ENCODE measurements at regions not wholly inside any gene's neighbourhood (a gene's known extent, or its start where the extent isn't known, plus 50 kb on each side); places are given as distances from the start of the nearest gene placed in this dataset.

DNA sequence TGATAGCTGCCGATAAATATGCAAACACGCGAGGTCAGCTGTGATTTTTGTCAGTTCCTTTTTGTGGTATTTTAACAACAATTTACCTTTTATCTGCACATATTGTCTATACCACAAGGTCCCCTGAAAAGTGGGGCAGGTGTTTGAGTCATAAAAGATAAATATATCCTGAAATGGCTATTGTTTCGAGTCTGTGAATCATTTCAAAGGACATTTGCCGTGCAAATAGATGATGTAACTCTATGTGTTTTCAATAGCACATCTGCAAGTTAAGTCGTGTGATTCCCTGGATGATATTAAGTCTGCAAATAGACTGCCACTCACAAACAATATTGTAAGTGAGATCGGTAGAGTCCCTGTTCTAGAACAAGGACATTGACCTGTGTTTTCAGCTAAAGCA is 193.0 kb upstream of the PITRM1 start:
- ATAC-seq = no peak

DNA sequence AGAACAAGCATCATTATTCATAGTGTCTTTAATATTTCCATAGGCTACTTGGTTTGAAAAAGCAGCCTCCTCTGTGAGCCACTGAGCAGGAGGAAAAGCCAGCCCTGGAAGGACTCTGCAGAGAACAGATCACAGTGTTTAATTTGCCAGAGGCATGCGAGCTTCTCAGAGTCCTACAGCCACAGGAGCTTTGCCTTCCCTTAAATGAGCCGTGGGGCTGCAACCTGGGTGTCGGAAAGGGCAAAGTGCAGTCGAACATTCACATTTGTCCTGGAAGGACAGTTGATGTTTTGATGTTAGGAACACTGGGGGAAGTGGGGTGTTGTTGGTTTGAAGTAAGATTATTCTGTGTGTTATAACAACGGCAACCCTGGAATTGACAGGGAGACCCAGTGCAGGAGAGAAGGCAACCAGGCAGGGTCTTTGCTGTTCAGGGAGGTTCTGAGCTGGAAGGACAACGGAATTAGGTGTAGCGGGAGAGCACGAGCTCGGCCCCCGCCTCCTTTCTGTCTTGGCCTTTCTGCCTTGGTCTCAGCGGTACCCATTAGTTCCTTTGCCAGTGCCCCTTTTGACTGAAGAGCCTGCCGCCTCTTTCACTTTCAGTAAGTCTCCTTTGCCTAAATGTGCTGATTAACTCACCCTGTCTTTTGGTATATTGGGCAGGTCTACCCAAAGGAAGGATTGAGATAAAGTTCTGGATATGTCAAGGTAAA is 192.3 kb upstream of the PITRM1 start:
- ATAC-seq = no peak

DNA sequence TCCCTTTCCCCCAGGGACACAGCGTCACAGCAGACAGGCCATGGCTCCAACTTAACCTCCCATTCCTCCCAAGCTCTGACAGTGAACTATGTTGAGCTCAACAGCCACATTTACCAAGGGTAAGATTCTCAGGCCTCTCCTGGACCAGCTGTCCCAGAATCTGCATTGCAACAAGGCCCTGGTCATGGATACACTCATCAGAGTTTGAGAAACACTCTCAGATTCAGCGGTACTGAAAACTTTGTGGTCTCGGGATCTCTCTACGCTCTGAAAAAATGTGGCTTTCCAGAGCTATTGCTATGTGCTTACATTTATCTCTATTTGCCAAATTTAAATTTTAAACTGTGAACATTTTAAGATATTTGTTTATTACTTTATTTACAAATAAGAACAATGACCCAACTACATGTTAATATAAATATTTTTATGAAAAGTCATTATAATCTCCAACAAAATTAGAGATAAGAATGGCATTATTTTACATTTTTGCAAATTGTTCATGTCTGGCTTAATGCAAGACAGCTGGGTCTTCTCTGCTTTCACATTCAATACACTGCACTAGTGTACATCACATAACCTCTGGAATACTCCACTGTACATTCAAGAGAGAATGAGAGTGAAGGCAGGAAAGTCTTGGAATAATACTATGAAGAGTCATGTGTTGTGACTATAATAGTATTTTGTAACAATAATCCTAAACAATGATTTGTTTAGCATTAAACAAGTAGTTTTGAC is 190.9 kb upstream of the PITRM1 start:
- ATAC-seq = no peak

GRCh38 chr10:3362394-3362793 is 189.8 kb upstream of the PITRM1 start:
- ATAC-seq = peak; percentile 55 to 68

DNA sequence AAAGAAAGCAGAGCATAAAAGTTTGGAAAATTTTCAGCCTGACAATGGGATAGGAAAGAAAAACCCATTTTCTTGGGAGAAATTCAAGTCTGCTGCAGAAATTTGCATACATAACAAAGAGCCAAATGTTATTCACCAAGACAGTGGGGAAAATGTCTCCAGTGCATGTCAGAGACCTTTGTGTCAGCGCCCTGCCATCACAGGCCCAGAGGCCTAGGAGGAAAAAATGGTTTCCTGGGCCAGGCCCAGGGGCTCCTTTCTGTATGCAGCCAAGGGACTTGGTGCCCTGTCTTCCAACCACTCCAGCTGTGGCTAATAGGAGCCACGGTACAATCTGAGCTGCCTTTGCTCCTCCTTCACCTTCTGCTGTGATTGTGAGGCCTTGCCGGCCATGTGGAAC is 189.1 kb upstream of the PITRM1 start:
- no peak for ATAC-seq

DNA sequence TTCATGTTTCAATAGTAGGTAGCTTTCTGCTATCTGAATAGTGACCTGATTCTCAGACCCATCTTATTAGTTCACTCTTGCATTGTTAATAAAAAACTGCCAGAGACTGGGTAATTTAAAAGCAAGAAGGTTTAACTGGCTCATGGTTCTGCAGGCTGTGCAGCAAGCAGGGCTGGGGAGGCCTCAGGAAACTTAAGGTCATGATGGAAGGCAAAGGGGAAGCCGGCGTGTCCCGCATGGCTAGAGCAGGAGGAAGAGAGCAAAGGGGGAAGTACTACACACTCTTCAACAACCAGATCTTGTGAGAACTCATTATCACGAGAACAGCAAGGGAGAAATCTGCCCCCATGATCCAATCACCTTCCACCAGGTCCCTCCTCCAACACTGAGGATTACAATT is 185.2 kb upstream of the PITRM1 start:
- no peak for ATAC-seq

- ATAC-seq = no peak
Observed at GRCh38 chr10:3355536-3355935, 183.0 kb upstream of the PITRM1 start.

GRCh38 chr10:3354174-3354900 is 181.8 kb upstream of the PITRM1 start:
- no peak for ATAC-seq

- no peak for ATAC-seq
Observed at GRCh38 chr10:3353235-3353634, 180.7 kb upstream of the PITRM1 start.

DNA sequence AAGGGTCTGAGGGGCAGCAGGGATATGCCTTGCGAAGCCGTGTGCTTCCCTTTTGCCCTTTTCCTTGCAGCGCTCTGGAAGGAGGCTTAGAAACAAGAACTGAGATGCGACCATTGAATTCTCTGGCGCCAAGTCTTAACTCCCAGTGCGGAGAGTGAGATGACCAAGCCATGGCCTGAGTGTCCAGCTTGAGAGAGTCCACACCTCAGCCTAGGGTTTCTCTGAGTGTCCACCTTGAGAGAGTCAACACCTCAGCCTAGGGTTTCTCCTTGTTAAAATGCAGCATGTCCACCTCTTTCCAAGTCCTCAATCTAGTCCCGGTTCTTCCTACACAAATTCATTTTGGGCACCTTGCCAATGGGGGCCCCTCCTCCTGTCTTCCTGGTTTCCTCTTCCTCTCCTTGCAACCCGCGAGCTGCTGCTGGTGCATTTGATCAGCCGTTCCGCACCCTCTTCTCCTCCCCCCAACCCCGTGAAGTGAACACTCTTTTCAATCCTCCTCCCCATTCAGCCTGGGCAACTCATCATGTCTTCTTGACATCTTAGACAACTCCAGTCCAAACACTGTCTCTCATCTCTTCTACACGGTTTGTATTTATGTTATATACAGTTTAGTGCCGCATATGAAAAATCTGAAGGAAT is 178.2 kb upstream of the PITRM1 start:
- no peak for ATAC-seq

- ATAC-seq = no peak
Observed at GRCh38 chr10:3350205-3350604, 177.6 kb upstream of the PITRM1 start.

- ATAC-seq = no peak
Observed at GRCh38 chr10:3348564-3348963, 176.0 kb upstream of the PITRM1 start.

- no peak for ATAC-seq
Observed at GRCh38 chr10:3347413-3348182, 175.0 kb upstream of the PITRM1 start.

DNA sequence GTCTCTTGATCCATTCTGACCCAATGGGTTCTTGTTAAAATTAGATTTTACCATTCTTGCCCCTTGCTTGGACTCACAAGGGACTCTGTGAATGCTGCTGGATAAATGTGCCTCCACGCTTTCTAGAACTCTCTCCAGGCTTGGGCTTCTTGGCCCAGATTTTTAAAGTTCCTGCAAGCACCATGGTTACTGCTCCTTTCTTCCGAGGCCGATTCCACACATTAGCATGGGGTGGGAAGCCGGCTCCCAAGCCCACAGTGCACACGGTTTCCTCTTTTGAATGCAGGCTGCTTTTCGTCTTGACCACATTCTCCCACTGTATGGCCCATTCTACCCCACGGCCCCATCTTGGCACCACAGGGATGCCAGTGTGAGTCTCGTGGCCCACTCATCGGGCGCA is 174.3 kb upstream of the PITRM1 start:
- no peak for ATAC-seq

DNA sequence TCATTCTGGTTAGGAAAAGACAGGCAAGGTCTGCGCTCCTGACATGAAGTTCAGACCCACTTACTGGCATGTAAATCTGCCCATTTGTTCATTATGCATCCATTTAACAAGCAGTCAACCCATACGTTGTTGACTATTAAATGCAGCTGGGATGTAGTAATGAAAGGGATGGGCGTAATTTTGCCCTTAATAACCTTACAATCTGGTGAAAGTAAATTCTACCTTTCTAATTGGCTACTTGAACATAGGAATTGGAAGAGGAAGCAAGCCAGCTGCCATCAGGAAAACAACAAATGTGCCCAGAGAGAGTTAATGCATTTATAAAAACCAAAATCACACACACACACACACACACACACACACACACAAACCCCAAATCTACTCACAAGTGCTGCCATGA is 170.2 kb upstream of the PITRM1 start:
- ATAC-seq = no peak

DNA sequence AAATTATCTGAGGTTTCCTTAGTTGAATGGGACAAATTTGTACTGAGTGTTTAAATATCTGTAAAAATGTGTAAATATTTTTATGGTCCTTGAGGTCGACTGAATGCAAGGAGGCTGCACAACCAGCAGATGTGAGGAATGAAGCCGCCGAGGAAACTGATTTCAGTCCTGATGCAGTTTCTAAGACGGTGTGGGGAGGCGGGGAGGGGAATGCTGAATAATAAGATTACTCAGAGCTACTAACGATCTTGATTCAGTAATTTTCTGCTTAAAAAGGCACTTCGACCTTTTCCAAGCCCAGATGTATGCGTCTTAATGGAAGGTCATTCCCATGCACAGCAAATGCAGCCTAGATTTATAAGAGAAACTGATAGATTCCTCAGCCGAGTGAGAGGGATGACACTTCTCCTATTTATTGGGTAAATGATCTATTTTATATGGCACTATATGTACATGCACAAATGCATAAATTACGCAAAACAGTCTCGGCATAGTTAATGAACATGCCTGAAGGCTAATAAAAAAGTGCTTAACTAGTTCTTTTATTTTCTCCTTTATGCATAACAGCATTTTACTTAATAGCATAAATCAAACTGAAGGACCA is 167.6 kb upstream of the PITRM1 start:
- no peak for ATAC-seq

DNA sequence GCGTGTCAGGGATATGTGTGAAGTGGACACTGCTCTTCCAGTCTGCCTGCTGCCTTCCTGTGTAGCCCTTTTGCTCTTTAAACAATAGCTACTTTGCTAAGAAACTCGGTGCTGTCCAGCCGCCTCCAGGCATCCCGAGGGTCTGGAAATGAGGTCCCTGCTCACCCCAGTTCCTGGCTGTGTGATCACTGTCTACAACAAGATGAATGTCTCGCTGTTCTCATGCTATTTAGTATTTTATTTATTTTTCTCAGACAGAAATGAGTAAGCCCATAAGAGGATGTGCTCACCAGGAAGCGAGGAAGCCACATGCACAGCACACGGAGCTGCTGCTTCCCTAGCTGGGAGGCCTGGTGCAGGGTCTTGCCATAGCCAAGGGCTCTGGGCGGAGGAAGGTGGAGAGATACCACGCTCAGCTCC is 167.0 kb upstream of the PITRM1 start:
- ATAC-seq = no peak

GRCh38 chr10:3339121-3339520 is 166.5 kb upstream of the PITRM1 start:
- ATAC-seq = no peak

- ATAC-seq = no peak
Observed at GRCh38 chr10:3337741-3338140, 165.2 kb upstream of the PITRM1 start.

- no peak for ATAC-seq
Observed at GRCh38 chr10:3336673-3337293, 164.2 kb upstream of the PITRM1 start.

- ATAC-seq = no peak
Observed at GRCh38 chr10:3333426-3333825, 160.8 kb upstream of the PITRM1 start.
